Astrocyte (in vitro differentiated cells and primary cell): ENCODE measurements at regions not wholly inside any gene's neighbourhood (a gene's known extent, or its start where the extent isn't known, plus 50 kb on each side); places are given as distances from the start of the nearest gene placed in this dataset.

Source experiments
- DNase-seq: peaks from one replicate; pipeline ENCODE4 v3.0.0-alpha.2; 2010; ENCODE audit warnings: low read depth
- FAIRE-seq: peaks from 2 replicates; lab custom pipeline; 2011; peaks lifted over from hg19 to GRCh38; lab: Jason Lieb, UNC
- H2AFZ ChIP-seq: 2 replicates; pipeline ENCODE4 v1.6.0; 2012; ENCODE audit warnings: low read depth, low read length, inconsistent platforms
- H3K27ac ChIP-seq: 2 replicates; pipeline ENCODE4 v1.5.1; 2011; ENCODE audit warnings: low read depth, low read length, inconsistent platforms
- H3K27me3 ChIP-seq: 2 replicates; pipeline ENCODE4 v1.6.0; 2011; ENCODE audit warnings: low read length, inconsistent platforms; ENCODE audit not compliant: insufficient read depth
- H3K36me3 ChIP-seq: 2 replicates; pipeline ENCODE4 v1.5.1; 2011; ENCODE audit warnings: low read length, inconsistent platforms; ENCODE audit not compliant: insufficient read depth
- H3K4me1 ChIP-seq: 2 replicates; pipeline ENCODE4 v1.5.1; 2011; ENCODE audit warnings: low read length, inconsistent platforms; ENCODE audit not compliant: insufficient read depth
- H3K4me2 ChIP-seq: 2 replicates; pipeline ENCODE4 v1.6.0; 2012; ENCODE audit warnings: low read length, inconsistent platforms
- H3K4me3 ChIP-seq: 2 replicates; pipeline ENCODE4 v1.5.1; 2011; ENCODE audit warnings: low read depth, mild to moderate bottlenecking, low read length, inconsistent platforms; ENCODE audit not compliant: insufficient read depth
- H3K79me2 ChIP-seq: 2 replicates; pipeline ENCODE4 v1.6.0; 2012; ENCODE audit warnings: mild to moderate bottlenecking, low read length, inconsistent platforms; ENCODE audit not compliant: insufficient read depth
- H3K9ac ChIP-seq: 2 replicates; pipeline ENCODE4 v1.6.0; 2012; ENCODE audit warnings: mild to moderate bottlenecking, low read length, inconsistent platforms
- H3K9me3 ChIP-seq: 2 replicates; pipeline ENCODE4 v1.5.1; 2012; ENCODE audit warnings: low read depth, mild to moderate bottlenecking, low read length, inconsistent platforms; ENCODE audit not compliant: insufficient read depth
- H4K20me1 ChIP-seq: 2 replicates; pipeline ENCODE4 v1.6.0; 2012; ENCODE audit warnings: low read length, inconsistent platforms; ENCODE audit not compliant: insufficient read depth
- H3K27ac Mint-ChIP-seq: one replicate; pipeline ENCODE4 v1.8.0; 2021; ENCODE audit warnings: mild to moderate bottlenecking, mixed read lengths; ENCODE audit not compliant: unreplicated experiment
- H3K27me3 Mint-ChIP-seq: one replicate; pipeline ENCODE4 v1.8.0; 2021; ENCODE audit warnings: low read depth, mixed read lengths; ENCODE audit not compliant: unreplicated experiment
- H3K36me3 Mint-ChIP-seq: one replicate; pipeline ENCODE4 v1.8.0; 2021; ENCODE audit warnings: low read depth, mixed read lengths; ENCODE audit not compliant: unreplicated experiment
- H3K4me1 Mint-ChIP-seq: one replicate; pipeline ENCODE4 v1.8.0; 2021; ENCODE audit warnings: low read depth, mixed read lengths; ENCODE audit not compliant: unreplicated experiment
- H3K4me3 Mint-ChIP-seq: one replicate; pipeline ENCODE4 v1.8.0; 2021; ENCODE audit warnings: mild to moderate bottlenecking, moderate library complexity, mixed read lengths; ENCODE audit not compliant: unreplicated experiment
- H3K9me3 Mint-ChIP-seq: one replicate; pipeline ENCODE4 v1.8.0; 2021; ENCODE audit warnings: mild to moderate bottlenecking, mixed read lengths; ENCODE audit not compliant: unreplicated experiment
- CTCF ChIP-seq: IDR thresholded peaks from 2 replicates; pipeline ENCODE4 v1.5.1; 2011; ENCODE audit warnings: low read depth, mild to moderate bottlenecking, inconsistent platforms, low read length, moderate library complexity; ENCODE audit not compliant: insufficient read depth
- EZH2 ChIP-seq: IDR thresholded peaks from 2 replicates; pipeline ENCODE4 v1.6.1; 2012; ENCODE audit warnings: mild to moderate bottlenecking, low read length, inconsistent platforms; ENCODE audit not compliant: insufficient read depth

GRCh38 chr12:68400226-68400829 lies 68.2 kb upstream of the MDM1 start:
- Histone ChIP-seq H2AFZ (no peak overlapping the region), H4K20me1 (no peaks in the 10 kb centered on the region), H3K79me2 (no peaks in the 10 kb centered on the region), H3K4me2 (no peak overlapping the region), H3K27ac (no peak overlapping the region), H3K27me3 (no peaks in the 10 kb centered on the region), H3K36me3 (no peaks in the 10 kb centered on the region), H3K9me3 (no peaks in the 10 kb centered on the region), H3K4me3 (no peak overlapping the region), H3K9ac (no peak overlapping the region), H3K4me1 (no peaks in the 10 kb centered on the region)
- H3K9me3 Mint-ChIP-seq = peaks cover 2% of the 10 kb centered on the region
- H3K4me1 Mint-ChIP-seq = peaks cover 2% of the 10 kb centered on the region
- FAIRE-seq (no peak), DNase-seq (no peak)
- no peaks in the 10 kb centered on the region for H3K27me3 Mint-ChIP-seq
- no peak overlapping the region for H3K27ac Mint-ChIP-seq
- H3K4me3 Mint-ChIP-seq = no peak overlapping the region
- no peaks in the 10 kb centered on the region for H3K36me3 Mint-ChIP-seq
- TF ChIP-seq CTCF (no peak), EZH2 (no peak)

DNA sequence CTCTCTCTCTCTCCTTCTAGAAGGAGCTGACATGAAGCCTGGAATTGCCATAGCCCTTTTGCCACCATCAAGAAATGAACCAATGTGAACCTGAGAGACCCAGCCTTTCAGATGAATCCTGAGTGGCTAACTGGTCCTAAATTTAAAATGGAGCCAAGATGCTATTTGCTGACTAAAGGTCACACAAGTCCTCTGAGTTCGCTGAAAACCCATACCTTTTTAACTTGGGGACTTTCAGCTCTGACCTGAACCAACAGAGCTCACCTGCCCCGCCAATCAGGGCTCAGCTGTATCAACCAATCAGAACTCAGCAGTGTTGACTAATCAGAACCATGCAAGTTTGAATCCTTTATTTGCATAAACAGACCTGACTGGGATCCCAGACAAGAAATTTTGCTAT lies 70.3 kb upstream of the MDM1 start:
- Mint-ChIP-seq H3K27me3 (peaks cover 5% of the 10 kb centered on the region), H3K27ac (no peak overlapping the region), H3K9me3 (no peaks in the 10 kb centered on the region), H3K36me3 (no peaks in the 10 kb centered on the region), H3K4me1 (peaks cover 2% of the 10 kb centered on the region), H3K4me3 (no peak overlapping the region)
- Histone ChIP-seq H3K27me3 (no peaks in the 10 kb centered on the region), H3K9me3 (no peaks in the 10 kb centered on the region), H2AFZ (no peak overlapping the region), H3K4me1 (peaks cover 8% of the 10 kb centered on the region), H3K4me3 (no peak overlapping the region), H4K20me1 (no peaks in the 10 kb centered on the region), H3K79me2 (no peaks in the 10 kb centered on the region), H3K27ac (no peak overlapping the region), H3K9ac (no peak overlapping the region), H3K36me3 (no peaks in the 10 kb centered on the region), H3K4me2 (no peak overlapping the region)
- DNase-seq (no peak), FAIRE-seq (no peak)
- TF ChIP-seq CTCF (no peak), EZH2 (no peak)

DNA sequence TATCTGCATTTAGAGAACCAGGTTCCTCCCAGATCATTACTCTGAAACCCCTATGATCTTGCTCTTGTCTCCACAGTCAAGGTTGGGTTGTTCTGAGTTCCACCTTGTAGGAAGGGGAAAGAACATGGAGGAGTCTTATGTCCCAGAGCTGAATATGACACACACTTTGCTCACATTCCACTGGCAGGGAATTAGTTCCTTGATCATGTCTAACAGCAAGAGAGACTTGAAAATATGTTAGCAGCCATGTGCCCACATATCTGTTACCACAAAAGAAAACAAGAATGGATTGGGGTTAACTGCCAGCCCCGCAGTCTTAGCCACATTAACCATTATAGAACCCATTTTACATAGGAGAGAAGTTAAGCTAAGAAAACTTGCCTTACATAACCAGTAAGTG lies 71.1 kb upstream of the MDM1 start:
- no peaks in the 10 kb centered on the region for H3K27me3 ChIP-seq
- no peaks in the 10 kb centered on the region for H4K20me1 ChIP-seq
- DNase-seq (no peak), FAIRE-seq (no peak)
- TF ChIP-seq EZH2 (no peak), CTCF (no peak)
- Mint-ChIP-seq H3K36me3 (no peaks in the 10 kb centered on the region), H3K27ac (no peak overlapping the region), H3K9me3 (no peaks in the 10 kb centered on the region), H3K4me3 (no peak overlapping the region), H3K27me3 (peaks cover 5% of the 10 kb centered on the region), H3K4me1 (peaks cover 2% of the 10 kb centered on the region)
- no peak overlapping the region for H3K4me3 ChIP-seq
- no peaks in the 10 kb centered on the region for H3K79me2 ChIP-seq
- H3K9ac ChIP-seq = no peak overlapping the region
- H2AFZ ChIP-seq = no peak overlapping the region
- no peak overlapping the region for H3K27ac ChIP-seq
- H3K36me3 ChIP-seq = no peaks in the 10 kb centered on the region
- H3K4me1 ChIP-seq = peaks cover 8% of the 10 kb centered on the region
- H3K9me3 ChIP-seq = no peaks in the 10 kb centered on the region
- H3K4me2 ChIP-seq = no peak overlapping the region
